ENCODE measurements at regions not wholly inside any gene's neighbourhood (a gene's known extent, or its start where the extent isn't known, plus 50 kb on each side); places are given as distances from the start of the nearest gene placed in this dataset.

- intact Hi-C loops (cut with DNase I; ENCODE audit: low total_unique reads): no loop called here
- no peaks in the 10 kb centered on the region for H3K27me3 ChIP-seq
- H3K9me3 ChIP-seq: no peaks in the 10 kb centered on the region
- TF ChIP-seq POLR2AphosphoS5 (IDR thresholded peaks at IDR 0.05): no peak
- no peaks in the 10 kb centered on the region for H3K4me1 ChIP-seq
- no peak overlapping the region for H3K27ac ChIP-seq
- H3K4me3 ChIP-seq: no peak overlapping the region
- no peaks in the 10 kb centered on the region for H3K36me3 ChIP-seq
- DNase-seq (ENCODE audit: low spot score in 2 of 2): no peak
Measured at GRCh38 chr9:103669296-103669695, 424.8 kb upstream of the SMC2 start.

- Histone ChIP-seq H3K9me3 (no peaks in the 10 kb centered on the region), H3K36me3 (no peaks in the 10 kb centered on the region), H3K4me3 (no peak overlapping the region), H3K4me1 (no peaks in the 10 kb centered on the region), H3K27me3 (no peaks in the 10 kb centered on the region), H3K27ac (no peak overlapping the region)
- DNase-seq (ENCODE audit: low spot score in 2 of 2): no peak
- TF ChIP-seq POLR2AphosphoS5 (IDR thresholded peaks at IDR 0.05) (no peak), CTCF (IDR thresholded peaks at IDR 0.05) (no peak), POLR2A (IDR thresholded peaks at IDR 0.05) (no peak)
- intact Hi-C loops (cut with DNase I; ENCODE audit: low total_unique reads): no loop called here
Measured at GRCh38 chr9:103674271-103674670, 419.8 kb upstream of the SMC2 start.

GRCh38 chr9:103680581-103680980, 413.5 kb upstream of the SMC2 start:
- no peak for TF ChIP-seq POLR2AphosphoS5 (IDR thresholded peaks at IDR 0.05)
- TF ChIP-seq CTCF (IDR thresholded peaks at IDR 0.05): no peak
- no peak for TF ChIP-seq POLR2A (IDR thresholded peaks at IDR 0.05)
- H3K36me3 ChIP-seq: no peaks in the 10 kb centered on the region
- intact Hi-C loops (cut with DNase I; ENCODE audit: low total_unique reads): no loop called here

GRCh38 chr9:103681435-103681834, 412.7 kb upstream of the SMC2 start:
- DNase-seq (ENCODE audit: low spot score in 2 of 2): no peak
- intact Hi-C loops (cut with DNase I; ENCODE audit: low total_unique reads): no loop called here
- Histone ChIP-seq H3K27ac (no peak overlapping the region), H3K36me3 (no peaks in the 10 kb centered on the region), H3K9me3 (no peaks in the 10 kb centered on the region), H3K4me3 (no peak overlapping the region), H3K4me1 (no peaks in the 10 kb centered on the region), H3K27me3 (no peaks in the 10 kb centered on the region)
- TF ChIP-seq POLR2AphosphoS5 (IDR thresholded peaks at IDR 0.05) (no peak), POLR2A (IDR thresholded peaks at IDR 0.05) (no peak), CTCF (IDR thresholded peaks at IDR 0.05) (no peak)

More at GRCh38 chr9:103680581-103680980, 413.5 kb upstream of the SMC2 start:
- Histone ChIP-seq H3K4me3 (no peak overlapping the region), H3K4me1 (no peaks in the 10 kb centered on the region), H3K27ac (no peak overlapping the region), H3K27me3 (no peaks in the 10 kb centered on the region), H3K9me3 (no peaks in the 10 kb centered on the region)
- DNase-seq (ENCODE audit: low spot score in 2 of 2): no peak

- no peaks in the 10 kb centered on the region for H3K36me3 ChIP-seq
- no peaks in the 10 kb centered on the region for H3K9me3 ChIP-seq
- DNase-seq (ENCODE audit: low spot score in 2 of 2): no peak
- no peak overlapping the region for H3K27ac ChIP-seq
- no peaks in the 10 kb centered on the region for H3K27me3 ChIP-seq
- intact Hi-C loops (cut with DNase I; ENCODE audit: low total_unique reads): no loop called here
- H3K4me3 ChIP-seq: no peak overlapping the region
- TF ChIP-seq POLR2A (IDR thresholded peaks at IDR 0.05) (no peak), CTCF (IDR thresholded peaks at IDR 0.05) (no peak), POLR2AphosphoS5 (IDR thresholded peaks at IDR 0.05) (no peak)
- no peaks in the 10 kb centered on the region for H3K4me1 ChIP-seq
Measured at GRCh38 chr9:103700195-103700962, 393.7 kb upstream of the SMC2 start.

All from breast epithelium (tissue), 4 donors.